GM23248 (cell line): ENCODE measurements at regions not wholly inside any gene's neighbourhood (a gene's known extent, or its start where the extent isn't known, plus 50 kb on each side); places are given as distances from the start of the nearest gene placed in this dataset.

ENCODE experiments used
- EZH2 ChIP-seq: fragments of 200-600 bp; sonication (generic); IDR thresholded peaks from 2 replicates; pipeline ENCODE4 v1.6.1; 2018; ENCODE audit warnings: antibody characterized with exemption, mild to moderate bottlenecking; ENCODE audit not compliant: insufficient read depth, poor library complexity, severe bottlenecking
- EZH2phosphoT487 ChIP-seq: fragments of 200-600 bp; sonication (generic); IDR thresholded peaks from 2 replicates; pipeline ENCODE4 v1.6.1; 2018; ENCODE audit warnings: antibody characterized with exemption, moderate library complexity, mild to moderate bottlenecking, low read depth; ENCODE audit not compliant: insufficient read depth

DNA sequence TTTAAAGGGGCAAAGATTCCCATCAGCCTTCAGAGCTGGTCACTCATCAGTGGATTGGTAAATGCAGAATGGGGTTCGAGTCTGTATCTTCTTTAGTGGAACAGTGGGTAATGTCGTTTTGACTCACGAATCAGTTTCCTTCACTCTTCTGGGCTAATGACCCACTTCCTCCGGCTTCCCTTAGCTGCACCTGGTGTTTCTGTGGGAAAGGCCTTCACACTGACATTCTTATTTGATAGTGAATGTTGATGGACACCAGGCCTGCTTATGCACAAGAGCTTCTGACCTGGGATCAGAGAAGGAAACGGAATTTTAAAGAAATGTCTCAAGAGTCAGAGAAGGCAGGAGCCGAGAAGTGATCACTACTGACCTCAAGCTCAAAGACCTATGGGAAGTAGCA is 272.0 kb upstream of the SULF2 start:
- no peak for TF ChIP-seq EZH2
- TF ChIP-seq EZH2phosphoT487: no peak
